Neural progenitor cell (in vitro differentiated cells): ENCODE measurements at regions not wholly inside any gene's neighbourhood (a gene's known extent, or its start where the extent isn't known, plus 50 kb on each side); places are given as distances from the start of the nearest gene placed in this dataset.

Source experiments
- DNase-seq: peaks from one replicate; pipeline ENCODE4 v3.0.0-alpha.2; 2016; ENCODE audit warnings: low spot score
- H2AFZ ChIP-seq: fragments of 200-600 bp; sonication (generic); replicated peaks from 2 replicates; pipeline ENCODE4 v1.6.1; 2016; ENCODE audit warnings: antibody characterized with exemption
- H3F3A ChIP-seq: fragments of 200-600 bp; sonication (generic); 2 replicates; pipeline ENCODE4 v1.6.1; 2016; ENCODE audit warnings: antibody characterized with exemption, low read depth
- H3K27ac ChIP-seq: fragments of 200-600 bp; sonication (generic); 2 replicates; pipeline ENCODE4 v1.5.1; 2016; ENCODE audit warnings: mild to moderate bottlenecking
- H3K27me3 ChIP-seq: fragments of 200-600 bp; sonication (generic); 2 replicates; pipeline ENCODE4 v1.6.1; 2016; ENCODE audit warnings: mild to moderate bottlenecking, moderate library complexity
- H3K36me3 ChIP-seq: fragments of 200-600 bp; sonication (generic); 2 replicates; pipeline ENCODE4 v1.5.1; 2016
- H3K4me1 ChIP-seq: fragments of 200-600 bp; sonication (generic); 2 replicates; pipeline ENCODE4 v1.6.1; 2016; ENCODE audit warnings: mixed run types
- H3K4me2 ChIP-seq: fragments of 200-600 bp; sonication (generic); 2 replicates; pipeline ENCODE4 v1.6.1; 2016
- H3K4me3 ChIP-seq: fragments of 200-600 bp; sonication (generic); 2 replicates; pipeline ENCODE4 v1.5.1; 2016
- H3K79me2 ChIP-seq: fragments of 200-600 bp; sonication (generic); 2 replicates; pipeline ENCODE4 v1.6.1; 2016; ENCODE audit warnings: low read depth
- H3K9ac ChIP-seq: fragments of 200-600 bp; sonication (generic); 2 replicates; pipeline ENCODE4 v1.6.1; 2016
- H3K9me3 ChIP-seq: fragments of 200-600 bp; sonication (generic); 2 replicates; pipeline ENCODE4 v1.5.1; 2016; ENCODE audit warnings: low read depth
- H4K20me1 ChIP-seq: fragments of 200-600 bp; sonication (generic); 2 replicates; pipeline ENCODE4 v1.6.1; 2016; ENCODE audit warnings: low read depth
- H3K27ac Mint-ChIP-seq: 3 replicates; pipeline ENCODE4 v1.8.0; 2021; ENCODE audit warnings: mixed read lengths
- H3K27me3 Mint-ChIP-seq: 2 replicates; pipeline ENCODE4 v1.8.0; 2022; ENCODE audit warnings: low read depth, mild to moderate bottlenecking, inconsistent platforms, moderate library complexity, mixed read lengths; ENCODE audit not compliant: insufficient read depth
- H3K36me3 Mint-ChIP-seq: 3 replicates; pipeline ENCODE4 v1.8.0; 2021; ENCODE audit warnings: mixed read lengths
- H3K4me1 Mint-ChIP-seq: 3 replicates; pipeline ENCODE4 v1.8.0; 2021; ENCODE audit warnings: mixed read lengths
- H3K4me3 Mint-ChIP-seq: 3 replicates; pipeline ENCODE4 v1.8.0; 2021; ENCODE audit warnings: mild to moderate bottlenecking, moderate library complexity, mixed read lengths
- H3K9me3 Mint-ChIP-seq: 3 replicates; pipeline ENCODE4 v1.8.0; 2020; ENCODE audit warnings: mixed read lengths
- CTCF ChIP-seq: fragments of 200-600 bp; sonication (generic); IDR thresholded peaks from 2 replicates; pipeline ENCODE4 v1.5.1; 2017; ENCODE audit warnings: antibody characterized with exemption, mild to moderate bottlenecking
- EZH2 ChIP-seq: fragments of 200-600 bp; sonication (generic); IDR thresholded peaks from 2 replicates; pipeline ENCODE4 v1.6.1; 2017; ENCODE audit warnings: antibody characterized with exemption, mild to moderate bottlenecking, moderate library complexity
- EZH2phosphoT487 ChIP-seq: fragments of 200-600 bp; sonication (generic); IDR thresholded peaks from 2 replicates; pipeline ENCODE4 v1.6.1; 2017; ENCODE audit warnings: antibody characterized with exemption

GRCh38 chr2:130289780-130290179, 52.9 kb upstream of the IMP4 start:
- no peak overlapping the region for H3K27ac Mint-ChIP-seq
- H3K27me3 Mint-ChIP-seq = peaks cover 5% of the 10 kb centered on the region
- H3K36me3 Mint-ChIP-seq = no peaks in the 10 kb centered on the region
- no peak overlapping the region for H3K4me2 ChIP-seq
- H2AFZ ChIP-seq = no peak overlapping the region
- peaks cover 6% of the 10 kb centered on the region for H3K4me1 Mint-ChIP-seq
- H3K4me1 ChIP-seq = no peaks in the 10 kb centered on the region
- no peaks in the 10 kb centered on the region for H4K20me1 ChIP-seq
- H3K27ac ChIP-seq = no peak overlapping the region
- no peak overlapping the region for H3K9ac ChIP-seq
- no peaks in the 10 kb centered on the region for H3K9me3 ChIP-seq
- no peak overlapping the region for H3K4me3 Mint-ChIP-seq
- H3K4me3 ChIP-seq = no peak overlapping the region
- no peaks in the 10 kb centered on the region for H3K79me2 ChIP-seq
- H3F3A ChIP-seq = no peaks in the 10 kb centered on the region
- TF ChIP-seq EZH2 (no peak), EZH2phosphoT487 (no peak), CTCF (no peak)
- no peaks in the 10 kb centered on the region for H3K36me3 ChIP-seq
- H3K27me3 ChIP-seq = no peaks in the 10 kb centered on the region
- H3K9me3 Mint-ChIP-seq = no peaks in the 10 kb centered on the region
- no peak for DNase-seq

- no peak overlapping the region for H3K27ac ChIP-seq
- Mint-ChIP-seq H3K4me1 (peaks cover 6% of the 10 kb centered on the region), H3K27ac (no peak overlapping the region), H3K27me3 (peaks cover 5% of the 10 kb centered on the region), H3K4me3 (no peak overlapping the region), H3K36me3 (no peaks in the 10 kb centered on the region), H3K9me3 (no peaks in the 10 kb centered on the region)
- H3K4me3 ChIP-seq = no peak overlapping the region
- no peaks in the 10 kb centered on the region for H4K20me1 ChIP-seq
- no peaks in the 10 kb centered on the region for H3K9me3 ChIP-seq
- peak overlapping the region; percentile 42 for H2AFZ ChIP-seq
- no peaks in the 10 kb centered on the region for H3F3A ChIP-seq
- H3K9ac ChIP-seq = no peak overlapping the region
- no peak overlapping the region for H3K4me2 ChIP-seq
- peak; percentile 19 for TF ChIP-seq CTCF
- TF ChIP-seq EZH2 = no peak
- TF ChIP-seq EZH2phosphoT487 = no peak
- no peaks in the 10 kb centered on the region for H3K36me3 ChIP-seq
- no peaks in the 10 kb centered on the region for H3K4me1 ChIP-seq
- no peaks in the 10 kb centered on the region for H3K27me3 ChIP-seq
- no peaks in the 10 kb centered on the region for H3K79me2 ChIP-seq
- DNase-seq = peak; percentile 36
Measured at GRCh38 chr2:130288467-130289403, 54.0 kb upstream of the IMP4 start.

GRCh38 chr2:130287656-130288026, 55.1 kb upstream of the IMP4 start:
- H3K27ac Mint-ChIP-seq = no peak overlapping the region
- Histone ChIP-seq H3F3A (no peaks in the 10 kb centered on the region), H3K27me3 (no peaks in the 10 kb centered on the region), H3K4me1 (no peaks in the 10 kb centered on the region), H3K4me2 (no peak overlapping the region), H3K79me2 (no peaks in the 10 kb centered on the region), H4K20me1 (no peaks in the 10 kb centered on the region), H2AFZ (no peak overlapping the region), H3K27ac (no peak overlapping the region), H3K4me3 (no peak overlapping the region), H3K36me3 (no peaks in the 10 kb centered on the region), H3K9me3 (no peaks in the 10 kb centered on the region), H3K9ac (no peak overlapping the region)
- H3K4me1 Mint-ChIP-seq = peaks cover 6% of the 10 kb centered on the region
- peaks cover 5% of the 10 kb centered on the region for H3K27me3 Mint-ChIP-seq
- no peak overlapping the region for H3K4me3 Mint-ChIP-seq
- no peak for DNase-seq
- TF ChIP-seq CTCF (no peak), EZH2phosphoT487 (no peak), EZH2 (no peak)
- no peaks in the 10 kb centered on the region for H3K9me3 Mint-ChIP-seq
- H3K36me3 Mint-ChIP-seq = no peaks in the 10 kb centered on the region
